ENCODE measurements at regions not wholly inside any gene's neighbourhood (a gene's known extent, or its start where the extent isn't known, plus 50 kb on each side); places are given as distances from the start of the nearest gene placed in this dataset.
"Not testable (repeated sequence)": the region's sequence is repeated elsewhere in the genome, so short reads cannot be mapped to it uniquely, and the experiment has no call there.

GRCh38 chr16:61435346-61435745, 600.9 kb downstream of the CDH8 start:
- DNase-seq (ENCODE audit: low read depth) = no peak

- no peak for DNase-seq (ENCODE audit: low read depth)
Measured at GRCh38 chr16:61432421-61432820, 603.8 kb downstream of the CDH8 start.

- DNase-seq (ENCODE audit: low read depth) = no peak
Measured at GRCh38 chr16:61421111-61421510, 615.1 kb downstream of the CDH8 start.

GRCh38 chr16:61419791-61420190, 616.4 kb downstream of the CDH8 start:
- no peak for DNase-seq (ENCODE audit: low read depth)

- DNase-seq (ENCODE audit: low read depth) = not testable (repeated sequence)
Measured at GRCh38 chr16:61418802-61419201, 617.4 kb downstream of the CDH8 start.

- DNase-seq (ENCODE audit: low read depth) = no peak
Measured at GRCh38 chr16:61415126-61415525, 621.1 kb downstream of the CDH8 start.

- DNase-seq (ENCODE audit: low read depth) = no peak
Measured at GRCh38 chr16:61413021-61413420, 623.2 kb downstream of the CDH8 start.

GRCh38 chr16:61412562-61412961, 623.7 kb downstream of the CDH8 start:
- no peak for DNase-seq (ENCODE audit: low read depth)

GRCh38 chr16:61409604-61410003, 626.6 kb downstream of the CDH8 start:
- DNase-seq (ENCODE audit: low read depth) = no peak

- DNase-seq (ENCODE audit: low read depth) = no peak
Measured at GRCh38 chr16:61403386-61403785, 632.9 kb downstream of the CDH8 start.

- DNase-seq (ENCODE audit: low read depth) = no peak
Measured at GRCh38 chr16:61391896-61392295, 644.3 kb downstream of the CDH8 start.

GRCh38 chr16:61390965-61391637, 645.1 kb downstream of the CDH8 start:
- DNase-seq (ENCODE audit: low read depth) = no peak

- no peak for DNase-seq (ENCODE audit: low read depth)
Measured at GRCh38 chr16:61385392-61386071, 650.7 kb downstream of the CDH8 start.

- no peak for DNase-seq (ENCODE audit: low read depth)
Measured at GRCh38 chr16:61382435-61382834, 653.8 kb downstream of the CDH8 start.

GRCh38 chr16:61379311-61379710, 656.9 kb downstream of the CDH8 start:
- no peak for DNase-seq (ENCODE audit: low read depth)

- no peak for DNase-seq (ENCODE audit: low read depth)
Measured at GRCh38 chr16:61374071-61374470, 662.2 kb downstream of the CDH8 start.

GRCh38 chr16:61371881-61372280, 664.4 kb downstream of the CDH8 start:
- DNase-seq (ENCODE audit: low read depth) = no peak

GRCh38 chr16:61371388-61371787, 664.9 kb downstream of the CDH8 start:
- no peak for DNase-seq (ENCODE audit: low read depth)

GRCh38 chr16:61370564-61370963, 665.7 kb downstream of the CDH8 start:
- no peak for DNase-seq (ENCODE audit: low read depth)

- DNase-seq (ENCODE audit: low read depth) = peak; percentile 1
Measured at GRCh38 chr16:61366006-61366405, 670.2 kb downstream of the CDH8 start.

- DNase-seq (ENCODE audit: low read depth) = no peak
Measured at GRCh38 chr16:61364990-61365389, 671.2 kb downstream of the CDH8 start.

- no peak for DNase-seq (ENCODE audit: low read depth)
Measured at GRCh38 chr16:61362585-61362984, 673.7 kb downstream of the CDH8 start.

GRCh38 chr16:61344791-61345190, 691.4 kb downstream of the CDH8 start:
- no peak for DNase-seq (ENCODE audit: low read depth)

Measured in HT1080 (cell line).